Stimulated activated naive B cell treated with anti-CD40 and anti-IgM and Interleukin-4, amounts not matched to agents 10 μg/mL and 1 μg/mL and 100 μg/mL, for 72 hours (primary cell): ENCODE measurements at regions not wholly inside any gene's neighbourhood (a gene's known extent, or its start where the extent isn't known, plus 50 kb on each side); places are given as distances from the start of the nearest gene placed in this dataset.
A peak's percentile ranks its signal among the peaks of the same experiment; 100 is the strongest.

Source experiments
- ATAC-seq, 2 donors: fragments of 150-1000 bp; cut with Tn5 transposase; replicated peaks; 2 replicates each; pipeline ENCODE4 v1.10.0; 2021; ENCODE audit warnings: moderate library complexity in 1 of 2
- DNase-seq: peaks from one replicate; pipeline ENCODE4 v3.0.0; 2021
- H3K27ac Mint-ChIP-seq: one replicate; pipeline ENCODE4 v1.8.0; 2022; ENCODE audit warnings: mild to moderate bottlenecking, mixed read lengths
- H3K27me3 Mint-ChIP-seq, 2 donors: one replicate each; pipeline ENCODE4 v1.8.0; 2022; ENCODE audit warnings: mixed read lengths in 2 of 2
- H3K36me3 Mint-ChIP-seq, 2 donors: one replicate each; pipeline ENCODE4 v1.8.0; 2022; ENCODE audit warnings: mixed read lengths in 2 of 2, mild to moderate bottlenecking in 1 of 2
- H3K4me1 Mint-ChIP-seq, 2 donors: one replicate each; pipeline ENCODE4 v1.8.0; 2022; ENCODE audit warnings: mixed read lengths in 2 of 2, mild to moderate bottlenecking in 1 of 2
- H3K4me3 Mint-ChIP-seq, 2 donors: one replicate each; pipeline ENCODE4 v1.8.0; 2022; ENCODE audit warnings: mild to moderate bottlenecking in 2 of 2, mixed read lengths in 2 of 2, moderate library complexity in 1 of 2
- H3K9me3 Mint-ChIP-seq, 2 donors: one replicate each; pipeline ENCODE4 v1.8.0; 2022; ENCODE audit warnings: mixed read lengths in 2 of 2, mild to moderate bottlenecking in 1 of 2

DNA sequence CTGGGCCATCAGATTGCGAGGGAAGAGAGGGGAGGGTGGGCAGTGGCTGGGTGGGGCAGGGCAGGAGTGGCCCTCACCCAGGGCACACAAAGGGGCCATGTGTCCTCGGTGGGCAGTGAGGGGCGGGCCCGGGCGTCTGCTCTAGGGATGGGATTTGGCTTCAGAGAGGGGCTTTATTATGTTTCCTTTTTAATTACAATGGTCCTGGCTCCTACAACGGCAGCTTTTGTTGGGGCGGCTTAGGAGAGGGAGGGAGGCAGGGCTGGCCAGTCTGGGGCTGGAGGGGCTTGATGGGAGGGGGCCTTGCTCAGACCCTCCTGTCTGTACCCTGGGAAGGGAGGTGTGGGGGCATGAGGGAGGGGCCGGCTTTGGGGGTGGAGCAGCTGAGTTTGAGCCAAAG, 102.8 kb upstream of the WNT4 start:
- no peaks in the 10 kb centered on the region for H3K36me3 Mint-ChIP-seq
- no peak overlapping the region for H3K27ac Mint-ChIP-seq
- no peak for ATAC-seq
- no peaks in the 10 kb centered on the region for H3K9me3 Mint-ChIP-seq
- no peak overlapping the region for H3K4me3 Mint-ChIP-seq
- no peak for DNase-seq
- peaks cover 24 to 43% of the 10 kb centered on the region in 2 donors for H3K27me3 Mint-ChIP-seq
- H3K4me1 Mint-ChIP-seq = no peaks in the 10 kb centered on the region

DNA sequence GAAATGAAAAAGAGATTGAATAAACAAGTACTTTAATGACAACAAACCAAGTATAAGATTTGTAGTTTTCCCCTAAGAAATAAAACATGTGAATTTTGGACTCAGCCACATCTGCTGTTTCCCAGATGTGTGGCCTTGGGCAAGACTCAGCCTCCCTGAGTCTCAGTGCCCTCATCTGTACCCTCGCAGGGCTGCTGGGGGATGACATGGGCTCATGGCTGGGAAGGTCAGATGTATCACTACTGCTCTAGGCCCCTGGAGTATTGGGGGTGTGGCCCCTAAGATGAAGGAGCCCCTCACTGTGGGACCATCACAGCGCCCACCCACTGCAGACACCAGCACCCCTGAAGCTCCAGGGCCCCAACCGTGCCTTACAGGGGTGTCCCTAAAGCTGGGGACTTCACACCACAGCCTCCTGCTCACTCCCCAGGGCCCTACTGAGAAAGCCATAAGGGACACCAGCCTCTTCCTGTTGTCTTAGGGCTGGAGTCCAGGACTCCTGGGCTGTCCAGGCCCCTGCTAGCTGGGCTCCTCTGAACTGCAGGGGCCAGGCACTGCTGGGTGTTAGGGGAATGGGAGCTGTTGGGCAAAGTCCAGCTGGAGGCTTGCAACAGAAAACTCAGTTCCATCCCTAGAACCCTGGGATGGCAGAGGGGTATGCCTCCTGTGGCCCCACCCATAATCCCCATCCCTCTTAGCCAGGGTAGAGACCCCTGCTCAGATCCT, 104.0 kb upstream of the WNT4 start:
- Mint-ChIP-seq H3K27me3 (peaks cover 35 to 41% of the 10 kb centered on the region in 2 donors), H3K9me3 (no peaks in the 10 kb centered on the region), H3K27ac (no peak overlapping the region), H3K4me1 (no peaks in the 10 kb centered on the region), H3K36me3 (no peaks in the 10 kb centered on the region), H3K4me3 (no peak overlapping the region)
- DNase-seq = no peak
- no peak for ATAC-seq

DNA sequence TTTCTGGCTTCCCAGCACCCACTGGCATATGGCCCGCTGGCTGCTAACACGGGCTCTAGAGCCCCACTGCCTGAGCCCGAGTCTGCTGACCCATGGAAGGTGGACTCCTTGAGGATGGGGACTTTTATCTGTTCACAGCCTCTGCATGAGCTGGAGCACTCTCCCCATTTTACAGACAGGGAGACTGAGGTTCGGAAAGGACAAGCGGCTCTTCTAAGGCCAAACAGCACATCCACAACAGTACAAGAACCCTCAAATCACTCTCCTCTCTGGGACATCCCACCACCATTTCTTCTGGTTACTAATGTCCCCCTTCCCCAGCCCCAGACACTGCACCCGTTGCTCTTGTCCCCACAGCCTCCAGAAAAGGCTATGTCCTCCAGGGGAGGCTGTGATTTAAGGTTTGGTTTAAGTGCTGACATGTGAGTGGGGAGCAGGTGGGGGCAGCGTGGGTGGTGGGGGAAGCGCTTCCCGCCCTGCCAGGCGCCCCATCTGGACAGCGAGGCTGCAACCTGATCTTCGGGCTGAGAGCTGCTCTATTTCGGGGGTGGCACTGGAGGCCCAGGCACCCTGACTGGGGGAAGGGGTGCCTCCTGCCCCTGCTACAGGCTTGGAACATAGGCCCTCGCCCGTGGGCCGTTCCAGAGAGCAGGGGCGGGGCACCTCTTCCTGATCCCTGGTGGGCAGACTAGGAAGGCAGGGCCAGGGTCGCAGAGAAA, 104.8 kb upstream of the WNT4 start:
- no peaks in the 10 kb centered on the region for H3K36me3 Mint-ChIP-seq
- no peak overlapping the region for H3K27ac Mint-ChIP-seq
- no peak overlapping the region for H3K4me3 Mint-ChIP-seq
- H3K9me3 Mint-ChIP-seq = no peaks in the 10 kb centered on the region
- DNase-seq (no peak), ATAC-seq (no peak)
- peaks cover 43 to 44% of the 10 kb centered on the region in 2 donors for H3K27me3 Mint-ChIP-seq
- H3K4me1 Mint-ChIP-seq = no peaks in the 10 kb centered on the region

DNA sequence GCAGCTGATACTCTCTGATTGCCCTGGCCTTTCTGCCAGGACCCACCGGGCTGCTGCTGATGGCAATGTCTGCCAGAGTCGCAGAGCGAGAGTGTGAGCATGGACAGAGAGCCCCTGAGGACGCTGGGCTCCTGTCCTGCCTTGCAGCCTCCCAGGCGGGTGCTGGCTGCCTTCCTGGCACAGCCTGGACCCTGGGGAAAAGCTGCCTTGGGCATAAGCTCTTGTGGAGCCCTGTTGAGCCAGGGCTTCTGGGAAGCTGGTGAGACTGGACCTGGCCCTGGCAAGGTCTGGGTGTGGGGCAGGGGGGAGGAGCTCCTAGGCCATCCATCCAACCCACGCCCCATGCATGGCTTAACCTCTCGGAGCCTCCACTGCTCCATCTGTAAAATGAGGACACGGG, 105.8 kb upstream of the WNT4 start:
- Mint-ChIP-seq H3K36me3 (no peaks in the 10 kb centered on the region), H3K4me1 (no peaks in the 10 kb centered on the region), H3K9me3 (no peaks in the 10 kb centered on the region), H3K27ac (no peak overlapping the region), H3K27me3 (peaks cover 46 to 53% of the 10 kb centered on the region in 2 donors), H3K4me3 (no peak overlapping the region)
- peak in 1 of 2 donors; percentile 10 for ATAC-seq
- DNase-seq = no peak

DNA sequence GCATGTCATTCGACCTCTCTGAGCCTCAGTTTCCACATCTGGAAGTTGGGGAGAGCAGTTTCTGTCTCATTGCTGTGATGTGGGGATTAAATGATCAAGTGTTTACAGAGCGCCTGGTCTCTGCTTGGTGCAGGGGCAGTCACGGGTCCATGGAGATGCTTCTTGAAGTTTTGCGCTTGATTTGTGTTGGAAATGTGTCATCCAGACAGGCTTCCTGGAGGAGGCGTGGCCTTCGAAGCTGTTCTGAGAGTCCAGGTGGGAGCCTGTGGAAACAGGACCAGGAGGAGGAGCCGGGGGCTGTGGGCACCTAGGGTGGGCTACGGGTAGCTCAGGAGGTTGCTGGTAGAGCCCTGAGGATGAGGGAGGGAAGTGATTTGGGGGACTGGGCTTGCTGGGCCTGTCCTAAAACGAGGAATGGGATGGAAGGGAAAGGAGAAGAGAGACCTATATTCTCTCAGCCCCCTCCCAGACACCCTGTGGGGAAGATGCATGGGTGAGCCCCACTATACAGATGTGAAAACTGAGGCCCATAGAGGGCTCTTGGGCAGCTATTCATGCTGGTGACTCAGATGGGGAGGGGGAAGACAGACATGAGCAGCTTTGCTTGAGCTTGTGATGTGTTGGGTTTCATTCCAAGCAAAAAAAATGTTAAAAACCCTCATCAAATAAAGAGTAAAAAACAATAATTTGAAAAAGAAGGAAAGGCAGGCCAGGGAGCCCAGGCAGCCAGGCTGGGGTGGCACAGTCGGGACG, 107.2 kb upstream of the WNT4 start:
- Mint-ChIP-seq H3K4me3 (no peak overlapping the region), H3K27ac (no peak overlapping the region), H3K36me3 (no peaks in the 10 kb centered on the region), H3K4me1 (no peaks in the 10 kb centered on the region), H3K27me3 (peaks cover 49 to 55% of the 10 kb centered on the region in 2 donors), H3K9me3 (no peaks in the 10 kb centered on the region)
- DNase-seq (no peak), ATAC-seq (no peak)

DNA sequence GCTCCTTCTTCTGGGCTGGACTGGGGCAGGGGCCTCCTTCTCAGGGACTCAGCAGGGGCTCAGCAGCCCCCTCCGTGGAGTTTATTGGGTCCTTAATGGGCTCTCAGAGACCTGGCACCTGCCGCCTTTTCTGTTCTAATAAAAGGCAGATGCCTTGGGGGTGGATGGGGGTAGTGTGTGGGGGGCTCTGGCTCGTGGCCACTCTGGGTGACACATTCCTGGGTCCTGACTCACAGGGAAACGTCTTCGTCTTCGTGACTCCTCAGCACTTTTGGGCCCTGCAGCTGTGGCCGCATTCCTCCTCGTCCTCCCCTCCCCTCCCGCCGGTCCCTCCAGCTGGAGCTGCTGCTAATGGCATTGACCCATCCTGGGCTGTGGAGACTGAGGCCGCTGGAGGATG, 107.8 kb upstream of the WNT4 start:
- no peak for ATAC-seq
- H3K27me3 Mint-ChIP-seq = peaks cover 49 to 57% of the 10 kb centered on the region in 2 donors
- H3K36me3 Mint-ChIP-seq = no peaks in the 10 kb centered on the region
- no peaks in the 10 kb centered on the region for H3K9me3 Mint-ChIP-seq
- no peaks in the 10 kb centered on the region for H3K4me1 Mint-ChIP-seq
- H3K27ac Mint-ChIP-seq = no peak overlapping the region
- no peak for DNase-seq
- no peak overlapping the region for H3K4me3 Mint-ChIP-seq

DNA sequence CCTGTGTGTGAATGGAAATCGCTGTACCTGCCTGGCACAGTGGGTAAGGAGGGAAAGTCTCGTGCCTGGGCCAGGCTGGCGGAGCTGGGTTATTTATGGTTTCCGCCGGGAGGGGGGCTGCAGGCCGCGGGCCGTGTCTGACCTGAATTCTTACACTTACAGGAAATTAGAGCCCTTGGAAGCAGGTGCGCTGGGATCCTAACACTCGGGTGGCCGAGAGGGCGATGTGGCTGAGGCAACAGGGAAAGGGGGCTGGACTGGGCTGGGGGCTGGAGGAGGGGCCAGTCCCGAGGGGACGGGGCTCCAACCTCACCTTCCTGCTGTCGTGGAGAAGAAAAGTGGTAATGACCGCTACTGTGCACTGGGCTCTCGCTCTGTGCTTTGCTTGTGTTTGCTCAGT, 109.4 kb upstream of the WNT4 start:
- Mint-ChIP-seq H3K27ac (no peak overlapping the region), H3K4me3 (no peak overlapping the region), H3K36me3 (no peaks in the 10 kb centered on the region), H3K27me3 (peaks cover 49 to 65% of the 10 kb centered on the region in 2 donors), H3K4me1 (no peaks in the 10 kb centered on the region), H3K9me3 (no peaks in the 10 kb centered on the region)
- no peak for ATAC-seq
- DNase-seq = no peak

DNA sequence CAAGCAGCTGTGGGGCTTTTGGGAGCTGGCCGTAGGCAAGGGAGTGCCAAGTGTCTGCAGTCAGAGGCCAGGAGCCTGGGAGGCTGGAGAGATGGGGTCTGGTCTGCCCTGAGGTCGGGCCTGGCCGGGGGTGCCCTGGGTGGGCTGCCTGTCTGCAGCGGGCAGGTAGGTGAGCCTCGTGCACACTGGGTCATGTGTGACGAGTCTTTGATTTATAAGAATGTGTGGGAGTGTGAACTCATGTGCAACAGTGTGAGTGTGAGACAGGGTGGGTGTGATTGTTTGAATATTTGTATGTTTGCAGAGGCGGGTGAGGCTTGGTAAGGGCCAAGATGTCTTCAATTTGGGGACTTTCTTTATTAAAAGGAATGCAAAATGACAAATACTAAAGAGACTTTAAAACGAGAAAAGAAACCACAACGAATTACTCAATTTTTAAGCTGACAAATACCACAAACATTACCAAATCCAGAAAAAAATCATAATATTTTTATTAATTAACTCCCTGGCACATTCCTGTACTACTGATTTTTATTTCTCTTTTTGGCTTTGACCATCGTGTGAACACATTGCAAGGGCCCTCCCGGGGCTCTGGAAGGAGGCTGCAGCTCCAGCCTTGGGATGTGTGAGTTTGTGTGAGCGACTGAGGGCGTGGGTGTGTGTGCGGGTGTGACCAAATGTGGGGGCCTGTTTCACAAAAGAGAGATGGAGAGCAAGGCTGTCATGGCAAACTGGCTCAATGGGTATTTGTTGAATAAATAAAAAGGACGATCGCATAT, 110.3 kb upstream of the WNT4 start:
- ATAC-seq (no peak), DNase-seq (no peak)
- H3K27me3 Mint-ChIP-seq = peaks cover 45 to 63% of the 10 kb centered on the region in 2 donors
- no peaks in the 10 kb centered on the region for H3K4me1 Mint-ChIP-seq
- no peaks in the 10 kb centered on the region for H3K36me3 Mint-ChIP-seq
- no peak overlapping the region for H3K27ac Mint-ChIP-seq
- H3K9me3 Mint-ChIP-seq = no peaks in the 10 kb centered on the region
- H3K4me3 Mint-ChIP-seq = no peak overlapping the region

DNA sequence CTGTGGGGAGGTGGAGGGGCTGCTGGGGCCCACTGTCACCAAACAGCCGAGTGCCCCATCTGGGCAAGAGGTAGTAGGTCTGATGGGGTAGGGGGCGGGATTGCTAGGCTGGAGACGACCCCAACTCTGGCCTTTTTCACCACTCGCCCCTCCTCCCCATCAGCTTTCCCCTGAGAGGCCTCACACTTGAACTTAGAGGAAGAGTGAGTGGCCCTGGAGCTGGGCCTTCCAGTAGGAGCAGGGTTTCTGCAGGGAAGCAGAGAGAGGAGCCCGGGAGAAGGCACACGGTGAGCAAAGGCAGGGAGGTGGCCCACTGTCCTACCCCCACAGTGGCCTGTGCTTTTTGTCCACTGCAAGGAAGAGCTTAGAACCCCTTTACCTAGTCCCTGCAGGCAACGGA, 111.9 kb upstream of the WNT4 start:
- H3K4me1 Mint-ChIP-seq = no peaks in the 10 kb centered on the region
- no peak overlapping the region for H3K4me3 Mint-ChIP-seq
- H3K27ac Mint-ChIP-seq = no peak overlapping the region
- H3K27me3 Mint-ChIP-seq = peaks cover 39 to 56% of the 10 kb centered on the region in 2 donors
- ATAC-seq (no peak), DNase-seq (no peak)
- no peaks in the 10 kb centered on the region for H3K9me3 Mint-ChIP-seq
- no peaks in the 10 kb centered on the region for H3K36me3 Mint-ChIP-seq

DNA sequence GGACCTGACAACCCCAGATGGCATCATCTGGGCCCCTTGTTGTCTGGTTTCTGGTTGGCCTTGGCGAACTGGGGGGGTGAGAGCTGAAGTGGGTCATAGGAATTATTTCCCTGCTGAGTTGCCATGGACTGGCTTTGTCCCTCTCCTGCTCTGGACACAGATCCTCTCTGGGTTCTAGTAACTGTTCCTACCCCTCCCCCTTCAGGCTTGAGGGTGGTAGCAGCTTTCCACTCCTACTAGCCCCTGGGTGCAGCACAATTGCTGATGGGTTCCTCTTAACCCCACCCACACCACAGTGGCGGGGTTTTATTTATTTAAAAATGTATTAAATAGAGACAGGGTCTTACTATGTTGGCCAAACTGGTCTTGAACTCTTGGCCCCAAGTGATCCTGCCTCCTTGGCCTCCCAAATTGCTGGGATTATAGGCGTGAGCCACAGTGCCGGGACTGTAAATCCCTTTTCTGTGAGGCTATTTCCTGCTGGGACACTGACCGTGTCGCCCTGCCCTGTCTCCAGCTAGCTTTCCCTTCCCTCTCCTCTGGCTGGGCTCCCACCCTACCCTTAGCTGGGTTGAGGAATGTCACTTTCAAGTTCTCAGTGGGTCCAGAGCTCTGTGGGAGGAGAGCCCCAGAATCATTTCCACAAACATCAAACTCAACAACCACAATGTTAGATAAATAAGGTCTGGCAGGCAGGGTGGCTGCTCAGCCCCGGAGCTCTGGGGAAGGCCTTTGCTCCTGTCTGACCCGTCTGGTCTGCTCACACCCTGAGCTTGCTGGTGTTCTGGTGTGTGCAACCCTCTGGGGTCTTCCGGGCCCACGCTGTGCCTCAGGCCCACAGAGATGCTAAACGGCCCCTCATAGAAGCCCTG, 112.7 kb upstream of the WNT4 start:
- ATAC-seq (no peak), DNase-seq (no peak)
- no peaks in the 10 kb centered on the region for H3K4me1 Mint-ChIP-seq
- H3K9me3 Mint-ChIP-seq = no peaks in the 10 kb centered on the region
- H3K36me3 Mint-ChIP-seq = no peaks in the 10 kb centered on the region
- no peak overlapping the region for H3K4me3 Mint-ChIP-seq
- peaks cover 32 to 50% of the 10 kb centered on the region in 2 donors for H3K27me3 Mint-ChIP-seq
- H3K27ac Mint-ChIP-seq = no peak overlapping the region

DNA sequence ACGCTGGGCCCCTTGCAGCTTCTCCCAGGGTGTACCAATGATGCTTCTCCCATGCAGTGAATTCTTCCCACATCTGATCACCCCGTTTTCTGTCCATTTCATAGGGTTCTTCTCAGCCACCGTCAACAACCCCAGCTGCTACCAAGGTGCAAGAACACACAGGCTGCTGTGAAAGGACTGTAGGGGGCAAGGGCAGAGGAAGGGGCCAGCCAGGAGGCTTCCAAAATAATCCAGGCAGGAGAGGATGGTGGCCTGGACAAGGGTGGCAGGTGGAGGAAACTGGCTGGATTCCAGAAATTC, 113.3 kb upstream of the WNT4 start:
- peaks cover 32 to 47% of the 10 kb centered on the region in 2 donors for H3K27me3 Mint-ChIP-seq
- H3K4me3 Mint-ChIP-seq = no peak overlapping the region
- no peak overlapping the region for H3K27ac Mint-ChIP-seq
- peaks cover 0 to 3% of the 10 kb centered on the region in 2 donors for H3K9me3 Mint-ChIP-seq
- ATAC-seq (no peak), DNase-seq (no peak)
- no peaks in the 10 kb centered on the region for H3K36me3 Mint-ChIP-seq
- H3K4me1 Mint-ChIP-seq = no peaks in the 10 kb centered on the region

DNA sequence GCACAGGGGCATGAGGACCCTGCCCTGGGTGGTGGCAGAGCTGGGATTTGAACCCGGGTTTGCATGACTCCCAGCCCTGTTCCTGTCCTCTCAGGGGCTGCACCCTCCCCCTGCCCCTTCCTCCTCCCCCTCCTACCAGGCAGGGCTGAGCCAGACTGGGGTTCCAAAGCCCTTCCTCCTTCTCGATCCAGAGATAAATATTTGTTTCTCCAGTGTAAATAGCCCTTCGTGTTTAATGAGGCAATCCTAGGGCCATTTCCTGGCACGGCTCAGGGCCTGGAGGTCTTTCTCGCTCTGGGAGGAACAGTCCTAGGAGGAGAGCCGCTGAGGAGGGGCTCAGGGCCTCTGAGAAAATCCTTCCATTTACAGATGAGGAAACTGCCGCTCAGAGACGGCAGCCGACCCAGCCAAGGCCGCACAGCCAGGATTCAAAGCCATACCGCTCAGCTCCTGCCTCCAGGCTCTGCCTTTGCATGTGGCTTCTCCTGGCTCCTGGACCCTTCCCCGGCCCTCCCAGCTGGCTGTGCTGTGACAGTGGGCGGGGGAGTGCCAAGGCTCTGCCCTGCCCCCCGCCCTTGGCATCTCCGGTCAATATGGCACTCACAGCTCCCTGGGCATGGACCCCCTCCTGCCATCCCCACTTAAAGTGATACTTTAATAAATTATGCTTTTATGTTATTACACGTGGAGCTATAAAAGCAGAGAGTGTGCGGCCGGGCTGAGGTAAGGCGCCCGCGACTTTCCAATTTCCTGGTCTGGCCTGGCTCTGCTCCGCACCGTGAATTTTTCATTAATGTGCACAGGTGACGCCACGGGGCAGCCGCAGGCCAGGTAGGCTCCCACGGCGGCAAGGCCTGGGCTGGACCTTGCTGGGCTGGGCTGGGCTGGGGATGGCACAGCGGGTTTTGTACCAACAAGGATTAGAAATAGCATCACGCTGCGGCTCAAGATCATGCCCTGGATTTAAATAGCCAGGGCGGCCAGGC, 114.7 kb upstream of the WNT4 start:
- DNase-seq (no peak), ATAC-seq (no peak)
- no peak overlapping the region for H3K27ac Mint-ChIP-seq
- H3K9me3 Mint-ChIP-seq = peaks cover 0 to 3% of the 10 kb centered on the region in 2 donors
- no peaks in the 10 kb centered on the region for H3K36me3 Mint-ChIP-seq
- H3K4me3 Mint-ChIP-seq = no peak overlapping the region
- peaks cover 4 to 5% of the 10 kb centered on the region in 2 donors for H3K4me1 Mint-ChIP-seq
- peaks cover 24 to 32% of the 10 kb centered on the region in 2 donors for H3K27me3 Mint-ChIP-seq

DNA sequence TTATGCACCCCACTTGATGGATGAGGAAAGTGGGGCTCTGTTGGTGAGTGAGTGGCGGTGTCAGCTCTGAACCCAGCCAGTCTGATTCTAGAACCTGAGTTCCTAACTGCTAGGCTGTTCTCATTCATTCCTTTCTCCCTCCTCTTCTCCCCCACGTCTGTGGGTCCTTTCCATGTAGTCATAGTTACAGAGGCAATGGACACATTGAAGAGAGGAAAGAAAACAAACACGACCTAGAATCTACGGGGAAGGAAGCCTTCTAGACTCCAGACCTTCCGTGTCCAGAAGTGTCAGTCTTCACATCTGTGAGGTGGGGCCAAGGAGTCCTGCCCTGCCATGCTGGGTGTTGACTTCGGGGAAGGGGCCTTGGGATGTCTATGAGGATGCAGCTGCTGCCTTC, 115.8 kb upstream of the WNT4 start:
- DNase-seq = no peak
- peaks cover 18 to 22% of the 10 kb centered on the region in 2 donors for H3K27me3 Mint-ChIP-seq

More for the DNA sequence above, 115.8 kb upstream of the WNT4 start:
- Mint-ChIP-seq H3K4me3 (no peak overlapping the region), H3K27ac (no peak overlapping the region), H3K4me1 (peaks cover 7 to 8% of the 10 kb centered on the region in 2 donors), H3K9me3 (peaks cover 0 to 3% of the 10 kb centered on the region in 2 donors), H3K36me3 (no peaks in the 10 kb centered on the region)
- ATAC-seq = no peak
